ENCODE measurements at regions not wholly inside any gene's neighbourhood (a gene's known extent, or its start where the extent isn't known, plus 50 kb on each side); places are given as distances from the start of the nearest gene placed in this dataset.

- H3K27ac ChIP-seq: no peak overlapping the region
- TF ChIP-seq, protein P1, sequence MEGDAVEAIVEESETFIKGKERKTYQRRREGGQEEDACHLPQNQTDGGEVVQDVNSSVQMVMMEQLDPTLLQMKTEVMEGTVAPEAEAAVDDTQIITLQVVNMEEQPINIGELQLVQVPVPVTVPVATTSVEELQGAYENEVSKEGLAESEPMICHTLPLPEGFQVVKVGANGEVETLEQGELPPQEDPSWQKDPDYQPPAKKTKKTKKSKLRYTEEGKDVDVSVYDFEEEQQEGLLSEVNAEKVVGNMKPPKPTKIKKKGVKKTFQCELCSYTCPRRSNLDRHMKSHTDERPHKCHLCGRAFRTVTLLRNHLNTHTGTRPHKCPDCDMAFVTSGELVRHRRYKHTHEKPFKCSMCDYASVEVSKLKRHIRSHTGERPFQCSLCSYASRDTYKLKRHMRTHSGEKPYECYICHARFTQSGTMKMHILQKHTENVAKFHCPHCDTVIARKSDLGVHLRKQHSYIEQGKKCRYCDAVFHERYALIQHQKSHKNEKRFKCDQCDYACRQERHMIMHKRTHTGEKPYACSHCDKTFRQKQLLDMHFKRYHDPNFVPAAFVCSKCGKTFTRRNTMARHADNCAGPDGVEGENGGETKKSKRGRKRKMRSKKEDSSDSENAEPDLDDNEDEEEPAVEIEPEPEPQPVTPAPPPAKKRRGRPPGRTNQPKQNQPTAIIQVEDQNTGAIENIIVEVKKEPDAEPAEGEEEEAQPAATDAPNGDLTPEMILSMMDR (IDR thresholded peaks at IDR 0.05): no peak
- no peak overlapping the region for H3K4me3 ChIP-seq
- H3K9me3 ChIP-seq: peaks cover 3% of the 10 kb centered on the region
- no peaks in the 10 kb centered on the region for H3K27me3 ChIP-seq (replicated peaks; ENCODE audit: insufficient read depth)
- H3K36me3 ChIP-seq: no peaks in the 10 kb centered on the region
- ATAC-seq (ENCODE audit: insufficient number of reproducible peaks, low FRiP score, low read depth) (no peak), DNase-seq (ENCODE audit: low spot score) (no peak)
- H3K4me1 ChIP-seq (ENCODE audit: control insufficient read depth in 1 of 2, low read depth in 2 of 2): no peaks in the 10 kb centered on the region
Observed at GRCh38 chr6:73901311-73901710, 205.3 kb downstream of the CD109 start.

- no peak for ATAC-seq (ENCODE audit: insufficient number of reproducible peaks, low FRiP score, low read depth)
- TF ChIP-seq, protein P1 (IDR thresholded peaks at IDR 0.05): no peak
- Histone ChIP-seq H3K27ac (no peak overlapping the region), H3K9me3 (peaks cover 3% of the 10 kb centered on the region), H3K36me3 (no peaks in the 10 kb centered on the region), H3K4me1 (ENCODE audit: control insufficient read depth in 1 of 2, low read depth in 2 of 2) (no peaks in the 10 kb centered on the region), H3K4me3 (no peak overlapping the region), H3K27me3 (replicated peaks; ENCODE audit: insufficient read depth) (no peaks in the 10 kb centered on the region)
- no peak for DNase-seq (ENCODE audit: low spot score)
Observed at GRCh38 chr6:73898599-73898998, 202.6 kb downstream of the CD109 start.

DNA sequence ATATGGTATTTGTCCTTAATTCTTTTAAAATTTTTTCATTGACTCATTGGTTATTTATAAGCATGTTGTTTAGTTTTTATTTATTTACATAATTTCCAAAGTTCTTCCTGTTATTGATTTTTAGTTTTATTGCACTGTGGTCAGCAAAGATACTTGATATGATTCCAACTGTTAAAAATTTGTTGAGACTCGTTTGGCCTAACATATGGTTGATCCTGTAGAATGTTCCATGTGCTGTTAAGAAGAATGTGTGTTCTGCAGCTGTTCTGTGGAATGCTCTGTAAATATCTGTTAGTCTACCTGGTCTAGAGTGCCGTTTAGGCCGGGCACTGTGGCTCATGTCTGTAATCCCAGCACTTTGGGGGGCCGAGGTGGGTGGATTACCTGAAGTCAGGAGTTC is 197.7 kb downstream of the CD109 start:
- Histone ChIP-seq H3K4me1 (ENCODE audit: control insufficient read depth in 1 of 2, low read depth in 2 of 2) (no peaks in the 10 kb centered on the region), H3K27ac (no peak overlapping the region), H3K36me3 (no peaks in the 10 kb centered on the region), H3K27me3 (replicated peaks; ENCODE audit: insufficient read depth) (no peaks in the 10 kb centered on the region), H3K9me3 (no peaks in the 10 kb centered on the region), H3K4me3 (no peak overlapping the region)
- no peak for DNase-seq (ENCODE audit: low spot score)
- ATAC-seq (ENCODE audit: insufficient number of reproducible peaks, low FRiP score, low read depth): no peak
- TF ChIP-seq, protein P1 (IDR thresholded peaks at IDR 0.05): no peak

GRCh38 chr6:73888050-73888449 is 192.0 kb downstream of the CD109 start:
- TF ChIP-seq, protein P1 (IDR thresholded peaks at IDR 0.05): no peak
- H3K4me1 ChIP-seq (ENCODE audit: control insufficient read depth in 1 of 2, low read depth in 2 of 2): no peaks in the 10 kb centered on the region
- no peak for DNase-seq (ENCODE audit: low spot score)
- no peak for ATAC-seq (ENCODE audit: insufficient number of reproducible peaks, low FRiP score, low read depth)
- H3K27ac ChIP-seq: no peak overlapping the region
- H3K4me3 ChIP-seq: no peak overlapping the region
- H3K27me3 ChIP-seq (replicated peaks; ENCODE audit: insufficient read depth): no peaks in the 10 kb centered on the region
- H3K9me3 ChIP-seq: no peaks in the 10 kb centered on the region
- H3K36me3 ChIP-seq: no peaks in the 10 kb centered on the region

DNA sequence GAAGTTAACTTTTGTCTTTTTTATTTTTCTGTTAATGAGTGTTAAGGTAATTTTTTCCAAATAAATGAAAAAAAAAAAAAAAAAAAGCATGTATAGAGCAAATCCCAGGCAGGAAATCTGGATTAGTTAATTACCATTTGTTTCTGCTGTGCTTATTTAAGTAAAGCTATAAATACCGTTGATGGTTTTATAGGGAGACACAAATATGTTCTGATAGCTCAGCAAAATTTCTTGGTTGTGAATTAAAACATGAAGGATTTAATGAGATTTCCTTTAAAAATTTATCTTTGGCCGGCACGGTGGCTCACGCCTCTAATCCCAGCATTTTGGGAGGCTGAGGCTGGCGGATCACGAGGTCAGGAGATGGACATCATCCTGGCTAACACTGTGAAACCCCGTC is 189.4 kb downstream of the CD109 start:
- Histone ChIP-seq H3K4me1 (ENCODE audit: control insufficient read depth in 1 of 2, low read depth in 2 of 2) (no peaks in the 10 kb centered on the region), H3K36me3 (no peaks in the 10 kb centered on the region), H3K9me3 (no peaks in the 10 kb centered on the region), H3K27me3 (replicated peaks; ENCODE audit: insufficient read depth) (no peaks in the 10 kb centered on the region), H3K27ac (no peak overlapping the region), H3K4me3 (no peak overlapping the region)
- no peak for DNase-seq (ENCODE audit: low spot score)
- TF ChIP-seq, protein P1 (IDR thresholded peaks at IDR 0.05): no peak
- no peak for ATAC-seq (ENCODE audit: insufficient number of reproducible peaks, low FRiP score, low read depth)

All from thoracic aorta (tissue), 2 donors.